GM18909 (cell line): ENCODE measurements at regions not wholly inside any gene's neighbourhood (a gene's known extent, or its start where the extent isn't known, plus 50 kb on each side); places are given as distances from the start of the nearest gene placed in this dataset.
"Not testable (repeated sequence)": the region's sequence is repeated elsewhere in the genome, so short reads cannot be mapped to it uniquely, and the experiment has no call there.

Experiments used
- ATAC-seq: cut with Tn5 transposase; IDR thresholded peaks from one replicate; pipeline ENCODE4 v1.9.1; 2021; ENCODE audit warnings: mild to moderate bottlenecking; ENCODE audit not compliant: unreplicated experiment, poor library complexity

GRCh38 chr10:130259380-130259779 is 123.2 kb downstream of the GLRX3 start:
- no peak for ATAC-seq

- ATAC-seq, result no peak
Measured at GRCh38 chr10:130261306-130261705, 125.1 kb downstream of the GLRX3 start.

GRCh38 chr10:130261766-130262165 is 125.6 kb downstream of the GLRX3 start:
- ATAC-seq, result no peak

GRCh38 chr10:130263289-130263688 is 127.1 kb downstream of the GLRX3 start:
- ATAC-seq, result no peak

- no peak for ATAC-seq
Measured at GRCh38 chr10:130265542-130265941, 129.4 kb downstream of the GLRX3 start.

- ATAC-seq, result no peak
Measured at GRCh38 chr10:130282492-130283218, 146.5 kb downstream of the GLRX3 start.

GRCh38 chr10:130283219-130283545 is 147.0 kb downstream of the GLRX3 start:
- ATAC-seq, result no peak

- ATAC-seq, result not testable (repeated sequence)
Measured at GRCh38 chr10:130295761-130296160, 159.6 kb downstream of the GLRX3 start.

- peak; percentile 59 for ATAC-seq
Measured at GRCh38 chr10:130300608-130301020, 164.4 kb downstream of the GLRX3 start.

- ATAC-seq, result peak; percentile 79
Measured at GRCh38 chr10:130301021-130301892, 165.1 kb downstream of the GLRX3 start.

- no peak for ATAC-seq
Measured at GRCh38 chr10:130326954-130327353, 190.8 kb downstream of the GLRX3 start.

GRCh38 chr10:130329792-130330191 is 193.6 kb downstream of the GLRX3 start:
- no peak for ATAC-seq

GRCh38 chr10:130333185-130333584 is 197.0 kb downstream of the GLRX3 start:
- ATAC-seq, result no peak

- no peak for ATAC-seq
Measured at GRCh38 chr10:130335336-130335735, 199.1 kb downstream of the GLRX3 start.

GRCh38 chr10:130336617-130337304 is 200.6 kb downstream of the GLRX3 start:
- ATAC-seq, result no peak

- ATAC-seq, result no peak
Measured at GRCh38 chr10:130337305-130337640, 201.1 kb downstream of the GLRX3 start.

GRCh38 chr10:130337696-130338635 is 201.8 kb downstream of the GLRX3 start:
- ATAC-seq, result no peak

- ATAC-seq, result no peak
Measured at GRCh38 chr10:130338636-130339024, 202.4 kb downstream of the GLRX3 start.

GRCh38 chr10:130339091-130339490 is 202.9 kb downstream of the GLRX3 start:
- no peak for ATAC-seq

GRCh38 chr10:130339911-130340310 is 203.7 kb downstream of the GLRX3 start:
- no peak for ATAC-seq
